ENCODE measurements at regions not wholly inside any gene's neighbourhood (a gene's known extent, or its start where the extent isn't known, plus 50 kb on each side); places are given as distances from the start of the nearest gene placed in this dataset.

DNA sequence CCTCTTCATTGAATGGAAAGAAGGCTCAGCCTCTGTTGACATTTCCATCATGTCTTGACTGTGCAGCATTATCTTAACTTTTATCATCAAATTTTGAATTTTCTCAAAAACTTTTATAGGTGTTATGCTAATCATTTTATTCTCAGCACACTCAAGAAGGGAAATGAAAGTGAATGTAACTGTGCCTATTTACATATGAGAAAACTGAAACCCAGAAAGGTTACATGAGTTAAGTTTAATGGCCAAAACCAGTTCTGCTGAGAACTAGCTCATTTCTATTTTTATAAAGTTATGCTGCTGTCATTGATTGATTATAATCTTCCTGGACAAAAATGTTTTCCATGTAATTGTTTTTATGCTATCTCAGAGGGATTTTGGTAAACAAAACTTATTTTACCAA, 618.8 kb upstream of the NRXN1 start (continued):
- TF ChIP-seq, protein P1, sequence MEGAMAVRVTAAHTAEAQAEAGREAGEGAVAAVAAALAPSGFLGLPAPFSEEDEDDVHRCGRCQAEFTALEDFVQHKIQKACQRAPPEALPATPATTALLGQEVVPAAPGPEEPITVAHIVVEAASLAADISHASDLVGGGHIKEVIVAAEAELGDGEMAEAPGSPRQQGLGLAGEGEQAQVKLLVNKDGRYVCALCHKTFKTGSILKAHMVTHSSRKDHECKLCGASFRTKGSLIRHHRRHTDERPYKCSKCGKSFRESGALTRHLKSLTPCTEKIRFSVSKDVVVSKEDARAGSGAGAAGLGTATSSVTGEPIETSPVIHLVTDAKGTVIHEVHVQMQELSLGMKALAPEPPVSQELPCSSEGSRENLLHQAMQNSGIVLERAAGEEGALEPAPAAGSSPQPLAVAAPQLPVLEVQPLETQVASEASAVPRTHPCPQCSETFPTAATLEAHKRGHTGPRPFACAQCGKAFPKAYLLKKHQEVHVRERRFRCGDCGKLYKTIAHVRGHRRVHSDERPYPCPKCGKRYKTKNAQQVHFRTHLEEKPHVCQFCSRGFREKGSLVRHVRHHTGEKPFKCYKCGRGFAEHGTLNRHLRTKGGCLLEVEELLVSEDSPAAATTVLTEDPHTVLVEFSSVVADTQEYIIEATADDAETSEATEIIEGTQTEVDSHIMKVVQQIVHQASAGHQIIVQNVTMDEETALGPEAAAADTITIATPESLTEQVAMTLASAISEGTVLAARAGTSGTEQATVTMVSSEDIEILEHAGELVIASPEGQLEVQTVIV (IDR thresholded peaks at IDR 0.05; ENCODE audit: borderline replicate concordance, partially characterized antibody) = no peak
- TF ChIP-seq RBBP5 (conservative IDR thresholded peaks at IDR 0.05) (no peak), SIX5 (IDR thresholded peaks at IDR 0.05; ENCODE audit: low read depth, low read length, severe bottlenecking) (no peak), SIN3A (IDR thresholded peaks at IDR 0.05; ENCODE audit: low read depth, low read length) (no peak), CREB1 (IDR thresholded peaks at IDR 0.05; ENCODE audit: low read depth) (no peak), PAX5 (IDR thresholded peaks at IDR 0.05; ENCODE audit: borderline replicate concordance, low read depth, low read length) (no peak)
- TF ChIP-seq, protein P2, sequence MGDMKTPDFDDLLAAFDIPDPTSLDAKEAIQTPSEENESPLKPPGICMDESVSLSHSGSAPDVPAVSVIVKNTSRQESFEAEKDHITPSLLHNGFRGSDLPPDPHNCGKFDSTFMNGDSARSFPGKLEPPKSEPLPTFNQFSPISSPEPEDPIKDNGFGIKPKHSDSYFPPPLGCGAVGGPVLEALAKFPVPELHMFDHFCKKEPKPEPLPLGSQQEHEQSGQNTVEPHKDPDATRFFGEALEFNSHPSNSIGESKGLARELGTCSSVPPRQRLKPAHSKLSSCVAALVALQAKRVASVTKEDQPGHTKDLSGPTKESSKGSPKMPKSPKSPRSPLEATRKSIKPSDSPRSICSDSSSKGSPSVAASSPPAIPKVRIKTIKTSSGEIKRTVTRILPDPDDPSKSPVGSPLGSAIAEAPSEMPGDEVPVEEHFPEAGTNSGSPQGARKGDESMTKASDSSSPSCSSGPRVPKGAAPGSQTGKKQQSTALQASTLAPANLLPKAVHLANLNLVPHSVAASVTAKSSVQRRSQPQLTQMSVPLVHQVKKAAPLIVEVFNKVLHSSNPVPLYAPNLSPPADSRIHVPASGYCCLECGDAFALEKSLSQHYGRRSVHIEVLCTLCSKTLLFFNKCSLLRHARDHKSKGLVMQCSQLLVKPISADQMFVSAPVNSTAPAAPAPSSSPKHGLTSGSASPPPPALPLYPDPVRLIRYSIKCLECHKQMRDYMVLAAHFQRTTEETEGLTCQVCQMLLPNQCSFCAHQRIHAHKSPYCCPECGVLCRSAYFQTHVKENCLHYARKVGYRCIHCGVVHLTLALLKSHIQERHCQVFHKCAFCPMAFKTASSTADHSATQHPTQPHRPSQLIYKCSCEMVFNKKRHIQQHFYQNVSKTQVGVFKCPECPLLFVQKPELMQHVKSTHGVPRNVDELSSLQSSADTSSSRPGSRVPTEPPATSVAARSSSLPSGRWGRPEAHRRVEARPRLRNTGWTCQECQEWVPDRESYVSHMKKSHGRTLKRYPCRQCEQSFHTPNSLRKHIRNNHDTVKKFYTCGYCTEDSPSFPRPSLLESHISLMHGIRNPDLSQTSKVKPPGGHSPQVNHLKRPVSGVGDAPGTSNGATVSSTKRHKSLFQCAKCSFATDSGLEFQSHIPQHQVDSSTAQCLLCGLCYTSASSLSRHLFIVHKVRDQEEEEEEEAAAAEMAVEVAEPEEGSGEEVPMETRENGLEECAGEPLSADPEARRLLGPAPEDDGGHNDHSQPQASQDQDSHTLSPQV (IDR thresholded peaks at IDR 0.05) = no peak
- TF ChIP-seq, protein P3, sequence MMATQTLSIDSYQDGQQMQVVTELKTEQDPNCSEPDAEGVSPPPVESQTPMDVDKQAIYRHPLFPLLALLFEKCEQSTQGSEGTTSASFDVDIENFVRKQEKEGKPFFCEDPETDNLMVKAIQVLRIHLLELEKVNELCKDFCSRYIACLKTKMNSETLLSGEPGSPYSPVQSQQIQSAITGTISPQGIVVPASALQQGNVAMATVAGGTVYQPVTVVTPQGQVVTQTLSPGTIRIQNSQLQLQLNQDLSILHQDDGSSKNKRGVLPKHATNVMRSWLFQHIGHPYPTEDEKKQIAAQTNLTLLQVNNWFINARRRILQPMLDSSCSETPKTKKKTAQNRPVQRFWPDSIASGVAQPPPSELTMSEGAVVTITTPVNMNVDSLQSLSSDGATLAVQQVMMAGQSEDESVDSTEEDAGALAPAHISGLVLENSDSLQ (IDR thresholded peaks at IDR 0.05) = no peak
